ENCODE measurements at regions not wholly inside any gene's neighbourhood (a gene's known extent, or its start where the extent isn't known, plus 50 kb on each side); places are given as distances from the start of the nearest gene placed in this dataset.

DNA sequence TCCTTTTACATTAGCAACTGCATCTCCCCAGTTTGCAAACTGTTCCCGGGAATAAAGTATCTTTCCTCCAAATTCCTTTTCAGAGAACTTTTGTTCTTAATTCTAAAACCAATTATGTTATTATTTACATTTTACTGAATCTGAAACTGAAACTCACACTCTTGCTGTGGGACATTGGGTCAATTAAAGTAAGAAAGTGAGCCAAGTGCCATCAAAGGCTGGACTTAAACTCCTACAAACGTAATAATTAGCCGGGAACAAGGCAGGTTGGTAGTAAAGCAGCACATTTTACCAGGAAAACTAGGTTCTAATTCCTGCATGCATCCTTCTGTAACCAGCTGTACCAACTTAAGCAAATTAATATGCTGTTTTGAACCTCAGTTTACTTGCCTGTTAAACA, 328.2 kb upstream of the ZNF462 start:
- TF ChIP-seq, protein P1, sequence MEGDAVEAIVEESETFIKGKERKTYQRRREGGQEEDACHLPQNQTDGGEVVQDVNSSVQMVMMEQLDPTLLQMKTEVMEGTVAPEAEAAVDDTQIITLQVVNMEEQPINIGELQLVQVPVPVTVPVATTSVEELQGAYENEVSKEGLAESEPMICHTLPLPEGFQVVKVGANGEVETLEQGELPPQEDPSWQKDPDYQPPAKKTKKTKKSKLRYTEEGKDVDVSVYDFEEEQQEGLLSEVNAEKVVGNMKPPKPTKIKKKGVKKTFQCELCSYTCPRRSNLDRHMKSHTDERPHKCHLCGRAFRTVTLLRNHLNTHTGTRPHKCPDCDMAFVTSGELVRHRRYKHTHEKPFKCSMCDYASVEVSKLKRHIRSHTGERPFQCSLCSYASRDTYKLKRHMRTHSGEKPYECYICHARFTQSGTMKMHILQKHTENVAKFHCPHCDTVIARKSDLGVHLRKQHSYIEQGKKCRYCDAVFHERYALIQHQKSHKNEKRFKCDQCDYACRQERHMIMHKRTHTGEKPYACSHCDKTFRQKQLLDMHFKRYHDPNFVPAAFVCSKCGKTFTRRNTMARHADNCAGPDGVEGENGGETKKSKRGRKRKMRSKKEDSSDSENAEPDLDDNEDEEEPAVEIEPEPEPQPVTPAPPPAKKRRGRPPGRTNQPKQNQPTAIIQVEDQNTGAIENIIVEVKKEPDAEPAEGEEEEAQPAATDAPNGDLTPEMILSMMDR (IDR thresholded peaks at IDR 0.05; ENCODE audit: low read depth, low read length), result no peak
- H3K4me3 ChIP-seq (ENCODE audit: low read depth, low read length), result no peak overlapping the region

DNA sequence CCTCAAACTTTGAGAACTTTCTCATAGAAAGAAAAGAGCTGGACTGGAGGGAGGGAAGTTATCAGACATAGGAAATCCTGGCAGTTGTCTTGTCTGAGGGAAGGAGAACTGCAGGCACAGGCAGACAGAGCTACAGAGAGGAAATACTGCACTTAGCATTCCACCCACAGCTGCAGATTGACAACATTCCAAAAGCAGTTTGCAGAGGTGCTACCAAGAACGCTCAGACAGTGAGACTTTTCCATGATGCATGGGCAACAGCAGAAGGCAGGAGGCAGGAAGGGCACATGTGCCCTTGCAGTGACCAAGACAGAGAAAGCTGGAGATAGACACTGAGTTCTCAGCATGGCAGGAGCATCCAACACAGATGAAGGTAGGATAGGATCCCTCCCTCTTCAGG, 327.5 kb upstream of the ZNF462 start:
- no peak overlapping the region for H3K4me3 ChIP-seq (ENCODE audit: low read depth, low read length)
- TF ChIP-seq, protein P1 (IDR thresholded peaks at IDR 0.05; ENCODE audit: low read depth, low read length), result no peak

DNA sequence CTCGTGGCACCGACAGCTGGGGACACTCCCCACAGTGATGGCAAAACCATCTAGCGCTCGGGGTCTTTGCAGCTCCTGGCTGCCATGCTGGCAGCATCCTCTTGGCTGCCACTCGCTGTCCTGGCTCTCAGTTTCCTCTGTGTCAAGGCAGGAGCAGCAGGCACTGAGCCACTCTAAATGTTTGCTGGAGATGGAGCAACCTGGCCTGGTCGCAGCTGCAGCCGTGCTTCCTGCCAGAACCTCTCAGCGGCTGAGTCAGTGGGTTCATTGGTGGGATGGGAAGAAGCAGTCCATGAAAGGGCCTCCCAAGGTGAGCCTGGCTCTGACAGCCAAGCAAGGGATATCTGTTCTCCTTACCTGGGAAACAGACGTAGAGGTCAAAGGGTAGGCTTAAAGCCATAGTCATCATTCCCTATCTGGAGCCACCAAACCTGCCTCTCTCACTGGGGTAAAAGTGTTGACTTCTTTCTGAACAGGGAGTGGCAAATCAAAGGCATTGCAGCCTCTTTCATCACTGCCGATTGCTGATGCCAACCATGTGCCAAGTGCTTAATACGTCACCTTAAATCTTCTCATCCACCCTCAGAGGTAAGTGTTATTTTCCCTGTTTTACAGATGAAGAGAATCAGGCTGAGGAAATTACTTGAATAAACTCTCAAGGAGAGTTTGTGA, 304.8 kb upstream of the ZNF462 start:
- no peak overlapping the region for H3K4me3 ChIP-seq (ENCODE audit: low read depth, low read length)
- TF ChIP-seq, protein P1 (IDR thresholded peaks at IDR 0.05; ENCODE audit: low read depth, low read length), result no peak

DNA sequence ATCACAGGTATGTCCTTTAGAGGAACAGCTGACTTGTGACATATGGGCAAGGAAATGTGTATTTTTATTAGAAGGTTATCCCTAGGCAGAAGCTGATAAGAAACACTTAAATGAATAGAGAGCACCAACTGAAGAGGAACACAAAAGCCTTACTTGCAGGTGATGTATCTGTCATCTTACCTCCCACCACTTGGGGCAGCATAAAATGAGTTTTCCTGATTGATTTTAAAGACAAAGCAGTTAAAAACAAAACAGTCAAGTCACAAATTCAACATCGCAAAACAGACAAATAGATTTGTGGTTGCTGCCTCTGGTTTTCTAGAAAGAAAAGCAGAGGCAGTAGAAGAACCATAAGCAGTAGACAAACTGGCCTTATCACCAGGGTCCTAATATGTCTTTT, 302.4 kb upstream of the ZNF462 start:
- no peak overlapping the region for H3K4me3 ChIP-seq (ENCODE audit: low read depth, low read length)
- TF ChIP-seq, protein P1 (IDR thresholded peaks at IDR 0.05; ENCODE audit: low read depth, low read length), result no peak

DNA sequence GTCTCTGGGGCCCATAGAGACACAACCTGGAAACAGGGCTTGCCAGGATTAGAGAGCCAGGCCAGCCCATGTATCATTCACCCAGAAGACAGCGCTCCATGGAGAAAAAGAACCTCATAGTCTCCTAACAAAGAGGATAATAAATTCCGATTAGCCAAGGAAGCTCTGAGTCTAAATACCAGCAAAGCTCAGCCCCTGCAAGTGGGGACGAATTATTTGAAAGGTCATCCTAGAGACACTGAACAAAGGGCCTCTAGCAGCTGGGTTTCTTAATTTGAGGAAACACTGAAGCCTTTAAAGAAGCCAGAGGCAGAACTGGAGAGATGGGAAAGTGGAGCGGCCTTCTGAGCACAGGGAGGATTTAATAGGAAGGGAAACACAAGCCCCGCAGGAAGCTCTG, 287.1 kb upstream of the ZNF462 start:
- TF ChIP-seq, protein P1 (IDR thresholded peaks at IDR 0.05; ENCODE audit: low read depth, low read length), result no peak
- no peak overlapping the region for H3K4me3 ChIP-seq (ENCODE audit: low read depth, low read length)

DNA sequence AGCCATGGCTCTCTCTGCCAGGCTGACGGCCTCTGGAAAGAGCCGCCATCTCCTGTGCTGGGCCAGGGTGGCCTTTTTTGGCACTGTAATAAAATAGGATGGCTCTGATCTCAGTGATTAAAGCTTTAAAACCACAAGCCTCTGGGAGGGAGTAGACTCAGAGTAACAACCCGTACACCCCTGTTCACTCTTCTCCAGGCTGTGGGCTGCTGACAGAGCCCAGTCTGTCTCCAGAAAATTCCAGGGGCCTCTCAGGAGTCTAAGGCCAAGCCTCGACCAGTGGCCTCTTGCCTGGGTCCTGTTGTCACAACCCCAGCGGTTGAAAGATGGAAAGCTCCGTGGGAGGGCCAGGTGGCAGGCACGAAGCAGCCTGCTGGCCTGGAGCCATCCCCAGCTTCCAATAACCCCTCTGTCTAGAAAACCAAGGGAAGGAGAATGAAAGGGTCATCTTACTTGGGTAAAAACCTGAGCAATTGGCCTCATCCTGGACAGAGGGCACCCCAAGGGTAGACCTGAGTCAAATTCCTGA, 286.7 kb upstream of the ZNF462 start:
- no peak overlapping the region for H3K4me3 ChIP-seq (ENCODE audit: low read depth, low read length)
- TF ChIP-seq, protein P1 (IDR thresholded peaks at IDR 0.05; ENCODE audit: low read depth, low read length), result no peak

DNA sequence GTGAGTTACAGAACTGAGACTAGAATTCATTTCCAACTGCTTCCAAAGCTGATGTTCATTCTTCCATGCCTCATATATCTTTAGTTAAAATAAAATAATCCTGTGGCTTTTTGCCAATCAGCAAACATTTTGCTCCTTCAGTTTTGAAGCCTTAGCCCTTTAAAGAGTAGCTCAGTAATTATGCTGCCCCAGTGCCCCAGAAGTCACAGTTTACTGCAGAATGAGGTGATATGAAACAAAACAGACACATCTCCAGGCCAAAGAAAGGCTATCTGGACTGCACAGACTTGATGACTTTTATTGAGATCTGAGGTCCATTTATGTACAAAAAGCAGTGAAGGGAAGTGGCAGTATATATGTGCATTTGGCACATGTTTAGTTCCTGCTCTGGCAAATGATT, 285.8 kb upstream of the ZNF462 start:
- H3K4me3 ChIP-seq (ENCODE audit: low read depth, low read length), result no peak overlapping the region
- TF ChIP-seq, protein P1 (IDR thresholded peaks at IDR 0.05; ENCODE audit: low read depth, low read length), result no peak

All from WI38 (cell line).